Panc1 (cell line): ENCODE measurements at regions not wholly inside any gene's neighbourhood (a gene's known extent, or its start where the extent isn't known, plus 50 kb on each side); places are given as distances from the start of the nearest gene placed in this dataset.

Source experiments
- ATAC-seq: fragments of 200-7000 bp; cut with Tn5 transposase; 2 replicates; pipeline ENCODE4 v1.9.1; 2020; ENCODE audit warnings: mild to moderate bottlenecking, moderate library complexity
- BruUV-seq: library from RNA; stranded (reverse); fragments of 400-500 nt; replicated peaks from 2 replicates; lab custom pipeline; 2021; lab: Mats Ljungman, UMichigan
- CTCF ChIA-PET: fragments of 300-600 bp; sonication (Branson Sonifier 250); formaldehyde crosslinking; loops from one replicate; lab custom pipeline; 2022; ENCODE audit warnings: antibody characterized with exemption; lab: Charles Lee
- POLR2A ChIA-PET: fragments of 300-600 bp; sonication (Branson Sonifier 250); formaldehyde crosslinking; loops from one replicate; lab custom pipeline; 2022; ENCODE audit warnings: antibody characterized with exemption; lab: Charles Lee
- DNase-seq: peaks from one replicate; pipeline ENCODE4 v3.0.0-alpha.2; 2010; ENCODE audit warnings: low read depth, low spot score
- H3K27ac ChIP-seq: 2 replicates; pipeline ENCODE4 v1.5.1; 2011; ENCODE audit warnings: mild to moderate bottlenecking, low read length, inconsistent platforms
- H3K27me3 ChIP-seq: fragments of 200-500 bp; sonication (Bioruptor generic); 2 replicates; pipeline ENCODE4 v1.6.0; 2014; ENCODE audit warnings: low read length, inconsistent platforms; ENCODE audit not compliant: control insufficient read depth, insufficient read depth
- H3K36me3 ChIP-seq: fragments of 200-500 bp; sonication (Bioruptor generic); 2 replicates; pipeline ENCODE4 v1.5.1; 2014; ENCODE audit warnings: inconsistent platforms, mild to moderate bottlenecking, low read length, moderate library complexity; ENCODE audit not compliant: control insufficient read depth, insufficient read depth
- H3K4me1 ChIP-seq: 2 replicates; pipeline ENCODE4 v1.5.1; 2011; ENCODE audit warnings: inconsistent platforms, mild to moderate bottlenecking, low read length, moderate library complexity; ENCODE audit not compliant: control insufficient read depth, insufficient read depth
- H3K4me3 ChIP-seq, 2 experiments: 2 replicates each; pipeline ENCODE4 v1.5.1; 2011 to 2012; ENCODE audit warnings: low read depth in 2 of 2, low read length in 2 of 2, mild to moderate bottlenecking in 2 of 2, inconsistent platforms in 1 of 2, moderate library complexity in 1 of 2
- H3K9me3 ChIP-seq: fragments of 200-500 bp; sonication (Bioruptor generic); 2 replicates; pipeline ENCODE4 v1.5.1; 2014; ENCODE audit warnings: low read depth, mild to moderate bottlenecking, inconsistent platforms, low read length, moderate library complexity; ENCODE audit not compliant: control insufficient read depth, insufficient read depth
- CTCF ChIP-seq: fragments of 450-650 bp; IDR thresholded peaks from 2 replicates; pipeline ENCODE4 v1.5.1; 2017; ENCODE audit warnings: mild to moderate bottlenecking
- POLR2AphosphoS5 ChIP-seq: IDR thresholded peaks from 2 replicates; pipeline ENCODE4 v1.6.1; 2012; ENCODE audit warnings: mild to moderate bottlenecking, low read depth, low read length, moderate library complexity
- REST ChIP-seq, 2 experiments: IDR thresholded peaks; 2 replicates each; pipeline ENCODE4 v1.6.1; 2011 to 2012; ENCODE audit warnings: low read depth in 2 of 2, control low read depth in 1 of 2, low read length in 1 of 2, mild to moderate bottlenecking in 1 of 2, moderate library complexity in 1 of 2; ENCODE audit not compliant: insufficient read depth in 1 of 2
- SIN3A ChIP-seq: IDR thresholded peaks from 2 replicates; pipeline ENCODE4 v1.6.1; 2012; ENCODE audit warnings: low read depth, mild to moderate bottlenecking, low read length, moderate library complexity, borderline replicate concordance; ENCODE audit not compliant: insufficient read depth
- TCF7L2 ChIP-seq: IDR thresholded peaks from 2 replicates; pipeline ENCODE4 v1.6.1; 2011; ENCODE audit warnings: mild to moderate bottlenecking, low read depth, low read length, inconsistent platforms
- in situ Hi-C: cut with HindIII; loops from 2 replicates; pipeline ENCODE4 v1.10.0; 2016; ENCODE audit warnings: low sequenced_read_pairs, low pct_unique_long_range_greater_than_20kb
- intact Hi-C: fragments of 100-400 bp; cut with micrococcal nuclease; formaldehyde crosslinking; loops from one replicate; pipeline ENCODE4 v1.10.0; 2022; ENCODE audit not compliant: unreplicated experiment

- Histone ChIP-seq H3K36me3 (no peaks in the 10 kb centered on the region), H3K4me1 (no peaks in the 10 kb centered on the region), H3K9me3 (no peaks in the 10 kb centered on the region), H3K4me3 (no peak overlapping the region), H3K27ac (no peak overlapping the region), H3K27me3 (no peaks in the 10 kb centered on the region)
- intact Hi-C loops (no loop called here), in situ Hi-C loops (no loop called here)
- TF ChIP-seq POLR2AphosphoS5 (no peak), CTCF (peak; percentile 21)
- ChIA-PET POLR2A (no interaction called here), CTCF (no interaction called here)
- no TSS peak for BruUV-seq
- DNase-seq (peak; percentile 2), ATAC-seq (no peak)
Observed at GRCh38 chr4:14787894-14788293, 214.4 kb upstream of the CPEB2 start.

- H3K27ac ChIP-seq, result no peak overlapping the region
Observed at GRCh38 chr4:14790494-14790893, 211.8 kb upstream of the CPEB2 start.

GRCh38 chr4:14792702-14793227 is 209.5 kb upstream of the CPEB2 start:
- Histone ChIP-seq H3K27ac (no peak overlapping the region), H3K4me1 (no peaks in the 10 kb centered on the region), H3K36me3 (no peaks in the 10 kb centered on the region), H3K4me3 (no peak overlapping the region), H3K27me3 (no peaks in the 10 kb centered on the region), H3K9me3 (no peaks in the 10 kb centered on the region)
- BruUV-seq, result no TSS peak
- intact Hi-C loops, result no loop called here
- in situ Hi-C loops, result no loop called here
- no peak for TF ChIP-seq CTCF
- no peak for TF ChIP-seq REST (IDR thresholded peaks at IDR 0.05; ENCODE audit: insufficient read depth in 1 of 2, low read depth in 2 of 2, low read length in 1 of 2)
- TF ChIP-seq TCF7L2, result no peak
- TF ChIP-seq POLR2AphosphoS5, result no peak
- no peak for TF ChIP-seq SIN3A
- no peak for ATAC-seq
- CTCF ChIA-PET, result no interaction called here
- POLR2A ChIA-PET, result no interaction called here
- no peak for DNase-seq

More at GRCh38 chr4:14790494-14790893, 211.8 kb upstream of the CPEB2 start:
- Histone ChIP-seq H3K4me1 (no peaks in the 10 kb centered on the region), H3K36me3 (no peaks in the 10 kb centered on the region), H3K9me3 (no peaks in the 10 kb centered on the region), H3K27me3 (no peaks in the 10 kb centered on the region), H3K4me3 (no peak overlapping the region)
- ChIA-PET POLR2A (no interaction called here), CTCF (no interaction called here)
- no peak for DNase-seq
- intact Hi-C loops, result no loop called here
- in situ Hi-C loops, result no loop called here
- ATAC-seq, result no peak
- TF ChIP-seq REST (IDR thresholded peaks at IDR 0.05; ENCODE audit: insufficient read depth in 1 of 2, low read depth in 2 of 2, low read length in 1 of 2) (no peak), TCF7L2 (no peak)
- BruUV-seq, result no TSS peak
